Naive thymus-derived CD4-positive, alpha-beta T cell (primary cell): ENCODE measurements at regions not wholly inside any gene's neighbourhood (a gene's known extent, or its start where the extent isn't known, plus 50 kb on each side); places are given as distances from the start of the nearest gene placed in this dataset.

Experiments
- ATAC-seq: fragments of 150-1000 bp; cut with Tn5 transposase; 2 replicates; pipeline ENCODE4 v1.10.0; 2021; ENCODE audit warnings: mild to moderate bottlenecking, moderate library complexity
- CTCF ChIA-PET: fragments of 350-600 bp; sonication (Branson Sonifier 250); formaldehyde crosslinking; loops from one replicate; lab custom pipeline; 2021; ENCODE audit warnings: antibody characterized with exemption; lab: Charles Lee
- POLR2A ChIA-PET: fragments of 350-600 bp; sonication (Branson Sonifier 250); formaldehyde crosslinking; loops from one replicate; lab custom pipeline; 2021; ENCODE audit warnings: antibody characterized with exemption, inconsistent platforms; lab: Charles Lee
- DNase-seq, 9 donors: peaks; one replicate each; pipeline versions ENCODE4 v3.0.0 to v3.0.0-alpha.2; 2020 to 2022; ENCODE audit warnings: mixed read lengths in 1 of 9
- H3K27ac ChIP-seq: one replicate; pipeline ENCODE4 v1.7.0; 2013; ENCODE audit warnings: mild to moderate bottlenecking, low read depth, low read length, moderate library complexity
- H3K27me3 ChIP-seq, 2 donors: one replicate each; pipeline ENCODE4 v1.7.0; 2013; ENCODE audit warnings: low read length in 2 of 2, mild to moderate bottlenecking in 2 of 2, moderate library complexity in 2 of 2; ENCODE audit not compliant: control insufficient read depth in 2 of 2, insufficient read depth in 2 of 2
- H3K36me3 ChIP-seq, 3 experiments: 1 replicate in 2 of 3; 2 replicates in 1 of 3; pipeline ENCODE4 v1.7.0; 2013; ENCODE audit warnings: low read length in 3 of 3, mild to moderate bottlenecking in 3 of 3, moderate library complexity in 1 of 3; ENCODE audit not compliant: insufficient read depth in 3 of 3, control insufficient read depth in 2 of 3
- H3K4me1 ChIP-seq, 2 donors: one replicate each; pipeline ENCODE4 v1.7.0; 2013; ENCODE audit warnings: low read length in 2 of 2, mild to moderate bottlenecking in 2 of 2, moderate library complexity in 1 of 2; ENCODE audit not compliant: control insufficient read depth in 2 of 2, insufficient read depth in 2 of 2
- H3K4me3 ChIP-seq: 2 replicates; pipeline ENCODE4 v1.7.0; 2013; ENCODE audit warnings: mild to moderate bottlenecking, low read length
- H3K9me3 ChIP-seq, 3 experiments: 1 replicate in 2 of 3; 2 replicates in 1 of 3; pipeline ENCODE4 v1.7.0; 2013; ENCODE audit warnings: low read length in 3 of 3; ENCODE audit not compliant: control insufficient read depth in 2 of 3
- H3K27ac Mint-ChIP-seq, 9 donors: one replicate each; pipeline ENCODE4 v1.8.0; 2020 to 2022; ENCODE audit warnings: mixed read lengths in 9 of 9, mild to moderate bottlenecking in 8 of 9, moderate library complexity in 5 of 9, inconsistent platforms in 2 of 9
- H3K27me3 Mint-ChIP-seq, 5 donors: one replicate each; pipeline ENCODE4 v1.8.0; 2021 to 2022; ENCODE audit warnings: mixed read lengths in 5 of 5, mild to moderate bottlenecking in 1 of 5
- H3K36me3 Mint-ChIP-seq, 5 donors: one replicate each; pipeline ENCODE4 v1.8.0; 2020 to 2022; ENCODE audit warnings: mixed read lengths in 5 of 5, mild to moderate bottlenecking in 3 of 5, inconsistent platforms in 1 of 5
- H3K4me1 Mint-ChIP-seq, 7 donors: one replicate each; pipeline ENCODE4 v1.8.0; 2020 to 2022; ENCODE audit warnings: mixed read lengths in 7 of 7, mild to moderate bottlenecking in 3 of 7, inconsistent platforms in 1 of 7
- H3K4me3 Mint-ChIP-seq, 10 donors: one replicate each; pipeline ENCODE4 v1.8.0; 2020 to 2022; ENCODE audit warnings: mild to moderate bottlenecking in 10 of 10, mixed read lengths in 10 of 10, moderate library complexity in 6 of 10, inconsistent platforms in 2 of 10
- H3K9me3 Mint-ChIP-seq, 11 donors: one replicate each; pipeline ENCODE4 v1.8.0; 2020 to 2022; ENCODE audit warnings: mixed read lengths in 11 of 11, mild to moderate bottlenecking in 4 of 11, inconsistent platforms in 1 of 11, moderate library complexity in 1 of 11
- intact Hi-C, 2 donors: fragments of 100-400 bp; cut with micrococcal nuclease; formaldehyde crosslinking; loops; one replicate each; pipeline ENCODE4 v1.15.1; 2023

DNA sequence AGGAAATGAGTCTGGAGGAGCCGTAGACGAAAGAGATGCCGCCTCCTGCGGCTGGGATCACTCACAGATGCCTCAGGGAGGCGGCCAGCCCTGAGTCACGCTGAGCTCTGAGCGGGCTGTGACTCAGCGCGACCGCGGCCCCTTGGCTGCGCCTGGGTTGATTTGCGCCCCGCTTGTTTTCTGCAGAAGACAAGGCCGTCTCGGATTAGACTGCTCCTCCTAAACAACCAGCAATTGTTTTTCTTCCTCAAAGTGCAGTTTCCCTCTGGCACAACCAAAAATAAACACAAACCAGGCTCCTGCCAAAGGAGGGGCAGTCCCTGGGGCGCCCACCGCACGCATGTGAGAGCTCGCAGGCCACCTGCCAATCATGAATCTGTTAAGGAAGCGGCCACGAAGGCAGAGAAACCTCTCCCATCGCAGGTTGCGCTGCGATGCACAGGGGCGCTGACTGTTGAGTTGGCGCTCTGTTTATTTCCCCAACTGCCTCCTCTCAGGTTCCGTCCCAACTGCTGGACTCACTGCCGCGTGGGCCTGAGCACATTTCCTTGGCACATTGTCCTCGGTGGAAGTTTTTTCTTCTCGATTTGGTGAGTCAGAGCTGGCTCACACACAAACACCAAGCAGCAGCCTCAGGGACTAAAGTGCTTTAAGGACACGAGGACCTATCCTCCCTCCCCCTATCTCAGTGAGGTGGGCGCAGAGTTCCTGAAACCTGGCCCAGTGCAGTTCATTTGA lies 85.2 kb upstream of the NDUFV2 start:
- H3K27ac ChIP-seq = no peak overlapping the region
- H3K4me3 ChIP-seq = peak overlapping the region; percentile 41
- intact Hi-C loops = no loop called here
- Mint-ChIP-seq H3K27me3 (peaks cover 0 to 15% (median 6%) of the 10 kb centered on the region in 5 donors), H3K4me3 (peak overlapping the region in 9 of 10 donors; percentile 42 to 78 (median 62)), H3K27ac (peak overlapping the region in 1 of 9 donors; percentile 71), H3K4me1 (peaks cover 0 to 12% (median 9%) of the 10 kb centered on the region in 7 donors), H3K9me3 (peaks cover 0 to 4% (median 0%) of the 10 kb centered on the region in 11 donors), H3K36me3 (no peaks in the 10 kb centered on the region)
- no peaks in the 10 kb centered on the region for H3K36me3 ChIP-seq
- H3K9me3 ChIP-seq = no peaks in the 10 kb centered on the region
- peak in 4 of 9 donors; percentile 3 to 72 (median 11) for DNase-seq
- ATAC-seq = peak; percentile 83
- ChIA-PET CTCF (no interaction called here), POLR2A (no interaction called here)
- no peaks in the 10 kb centered on the region for H3K27me3 ChIP-seq
- no peaks in the 10 kb centered on the region for H3K4me1 ChIP-seq

GRCh38 chr18:9017905-9018227 lies 84.6 kb upstream of the NDUFV2 start:
- Histone ChIP-seq H3K27me3 (no peaks in the 10 kb centered on the region), H3K9me3 (no peaks in the 10 kb centered on the region), H3K4me3 (no peak overlapping the region), H3K27ac (no peak overlapping the region), H3K4me1 (no peaks in the 10 kb centered on the region), H3K36me3 (no peaks in the 10 kb centered on the region)
- DNase-seq = no peak
- Mint-ChIP-seq H3K4me1 (peaks cover 0 to 12% (median 9%) of the 10 kb centered on the region in 7 donors), H3K27me3 (peaks cover 0 to 15% (median 4%) of the 10 kb centered on the region in 5 donors), H3K4me3 (peak overlapping the region in 6 of 10 donors; percentile 8 to 78 (median 61)), H3K27ac (no peak overlapping the region), H3K9me3 (peaks cover 0 to 4% (median 0%) of the 10 kb centered on the region in 11 donors), H3K36me3 (no peaks in the 10 kb centered on the region)
- no peak for ATAC-seq
- ChIA-PET POLR2A (no interaction called here), CTCF (no interaction called here)
- intact Hi-C loops = no loop called here

DNA sequence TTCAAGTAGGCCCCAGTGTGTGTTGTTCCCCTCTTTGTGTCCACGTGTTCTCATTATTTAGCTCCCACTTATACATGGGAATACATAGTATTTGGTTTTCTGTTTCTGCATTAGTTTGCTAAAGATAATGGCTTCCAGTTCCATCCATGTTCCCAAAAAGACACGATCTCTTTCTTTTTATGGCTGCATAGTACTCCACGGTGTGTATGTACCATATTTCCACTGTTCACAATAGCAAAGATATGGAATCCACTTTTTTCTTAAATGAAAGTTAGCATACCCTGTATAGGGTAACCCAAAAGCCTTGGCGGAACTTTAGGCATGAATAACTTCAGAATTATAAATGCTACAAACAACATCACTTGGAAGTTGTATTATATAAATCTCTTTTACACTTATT lies 83.4 kb upstream of the NDUFV2 start:
- POLR2A ChIA-PET = no interaction called here
- Histone ChIP-seq H3K4me1 (no peaks in the 10 kb centered on the region), H3K4me3 (no peak overlapping the region), H3K27ac (no peak overlapping the region), H3K9me3 (no peaks in the 10 kb centered on the region), H3K36me3 (no peaks in the 10 kb centered on the region), H3K27me3 (no peaks in the 10 kb centered on the region)
- H3K27me3 Mint-ChIP-seq = peaks cover 0 to 15% (median 4%) of the 10 kb centered on the region in 5 donors
- H3K9me3 Mint-ChIP-seq = peaks cover 0 to 4% (median 0%) of the 10 kb centered on the region in 11 donors
- no peaks in the 10 kb centered on the region for H3K36me3 Mint-ChIP-seq
- no peak for DNase-seq
- ATAC-seq = no peak
- H3K4me1 Mint-ChIP-seq = peaks cover 0 to 12% (median 9%) of the 10 kb centered on the region in 7 donors
- CTCF ChIA-PET = no interaction called here
- intact Hi-C loops = no loop called here
- H3K4me3 Mint-ChIP-seq = no peak overlapping the region
- no peak overlapping the region for H3K27ac Mint-ChIP-seq

DNA sequence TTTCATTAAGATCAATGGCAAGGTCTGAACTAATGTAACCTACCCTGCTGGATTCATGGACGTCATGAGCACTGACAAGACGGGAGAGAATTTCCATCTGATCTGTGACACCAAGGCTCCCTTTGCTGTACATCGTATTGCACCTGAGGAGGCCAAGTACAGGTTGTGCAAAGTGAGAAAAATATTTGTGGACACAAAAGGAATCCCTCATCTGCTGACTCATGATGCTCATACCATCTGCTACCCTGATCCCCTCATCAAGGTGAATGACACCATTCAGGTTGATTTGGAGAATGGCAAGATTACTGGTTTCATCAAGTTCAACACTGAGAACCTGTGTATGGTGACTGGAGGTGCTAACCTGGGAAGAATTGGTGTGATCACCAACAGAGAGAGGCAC lies 82.3 kb upstream of the NDUFV2 start:
- ChIA-PET CTCF (no interaction called here), POLR2A (no interaction called here)
- H3K9me3 ChIP-seq = no peaks in the 10 kb centered on the region
- ATAC-seq = no peak
- intact Hi-C loops = no loop called here
- no peaks in the 10 kb centered on the region for H3K36me3 ChIP-seq
- Mint-ChIP-seq H3K4me1 (peaks cover 0 to 12% (median 9%) of the 10 kb centered on the region in 7 donors), H3K36me3 (no peaks in the 10 kb centered on the region), H3K4me3 (no peak overlapping the region), H3K27ac (no peak overlapping the region), H3K9me3 (peaks cover 0 to 4% (median 0%) of the 10 kb centered on the region in 11 donors), H3K27me3 (peaks cover 0 to 15% (median 9%) of the 10 kb centered on the region in 5 donors)
- H3K4me3 ChIP-seq = no peak overlapping the region
- no peak overlapping the region for H3K27ac ChIP-seq
- H3K27me3 ChIP-seq = no peaks in the 10 kb centered on the region
- no peak for DNase-seq
- no peaks in the 10 kb centered on the region for H3K4me1 ChIP-seq

- ChIA-PET CTCF (interaction anchor here (0.6 kb wide), 1 partner anchor 318 kb away, joined by 3 read pairs; no protein-coding TSS in a partner anchor), POLR2A (no interaction called here)
- no peaks in the 10 kb centered on the region for H3K27me3 ChIP-seq
- H3K4me3 Mint-ChIP-seq = no peak overlapping the region
- H3K36me3 Mint-ChIP-seq = no peaks in the 10 kb centered on the region
- peaks cover 0 to 19% (median 14%) of the 10 kb centered on the region in 5 donors for H3K27me3 Mint-ChIP-seq
- H3K4me3 ChIP-seq = no peak overlapping the region
- no peaks in the 10 kb centered on the region for H3K9me3 ChIP-seq
- intact Hi-C loops = no loop called here
- DNase-seq = no peak
- H3K4me1 ChIP-seq = no peaks in the 10 kb centered on the region
- ATAC-seq = no peak
- H3K4me1 Mint-ChIP-seq = peaks cover 0 to 12% (median 9%) of the 10 kb centered on the region in 7 donors
- no peak overlapping the region for H3K27ac Mint-ChIP-seq
- no peaks in the 10 kb centered on the region for H3K36me3 ChIP-seq
- H3K27ac ChIP-seq = no peak overlapping the region
- peaks cover 0 to 4% (median 0%) of the 10 kb centered on the region in 11 donors for H3K9me3 Mint-ChIP-seq
Observed at GRCh38 chr18:9021458-9021857, 81.0 kb upstream of the NDUFV2 start.

GRCh38 chr18:9022397-9023155 lies 79.9 kb upstream of the NDUFV2 start:
- Mint-ChIP-seq H3K4me1 (peaks cover 0 to 8% (median 5%) of the 10 kb centered on the region in 7 donors), H3K9me3 (peaks cover 0 to 4% (median 0%) of the 10 kb centered on the region in 11 donors), H3K36me3 (no peaks in the 10 kb centered on the region), H3K27ac (no peak overlapping the region), H3K27me3 (peaks cover 0 to 23% (median 16%) of the 10 kb centered on the region in 5 donors), H3K4me3 (no peak overlapping the region)
- ChIA-PET POLR2A (no interaction called here), CTCF (no interaction called here)
- no peak for ATAC-seq
- Histone ChIP-seq H3K9me3 (no peaks in the 10 kb centered on the region), H3K27ac (no peak overlapping the region), H3K36me3 (no peaks in the 10 kb centered on the region), H3K4me1 (no peaks in the 10 kb centered on the region), H3K27me3 (no peaks in the 10 kb centered on the region), H3K4me3 (no peak overlapping the region)
- DNase-seq = no peak
- intact Hi-C loops = no loop called here
